HG02642 (cell line): ENCODE measurements at regions not wholly inside any gene's neighbourhood (a gene's known extent, or its start where the extent isn't known, plus 50 kb on each side); places are given as distances from the start of the nearest gene placed in this dataset.
"Not testable (repeated sequence)": the region's sequence is repeated elsewhere in the genome, so short reads cannot be mapped to it uniquely, and the experiment has no call there.

Experiments used
- ATAC-seq: cut with Tn5 transposase; IDR thresholded peaks from one replicate; pipeline ENCODE4 v1.9.1; 2021; ENCODE audit warnings: mild to moderate bottlenecking; ENCODE audit not compliant: unreplicated experiment, poor library complexity

GRCh38 chr7:114293289-114294012 lies 121.2 kb upstream of the FOXP2 start:
- ATAC-seq = no peak

- no peak for ATAC-seq
These were observed 134.7 kb upstream of the FOXP2 start for GRCh38 chr7:114279901-114280300.

- no peak for ATAC-seq
These were observed 141.4 kb upstream of the FOXP2 start for GRCh38 chr7:114273218-114273617.

- ATAC-seq = no peak
These were observed 144.9 kb upstream of the FOXP2 start for GRCh38 chr7:114269714-114270113.

GRCh38 chr7:114267550-114267949 lies 147.1 kb upstream of the FOXP2 start:
- not testable (repeated sequence) for ATAC-seq

GRCh38 chr7:114264023-114264422 lies 150.6 kb upstream of the FOXP2 start:
- ATAC-seq = no peak

- ATAC-seq = no peak
These were observed 151.4 kb upstream of the FOXP2 start for GRCh38 chr7:114263219-114263618.

- no peak for ATAC-seq
These were observed 159.2 kb upstream of the FOXP2 start for GRCh38 chr7:114255404-114255841.

GRCh38 chr7:114243646-114244045 lies 171.0 kb upstream of the FOXP2 start:
- no peak for ATAC-seq

GRCh38 chr7:114242992-114243507 lies 171.6 kb upstream of the FOXP2 start:
- no peak for ATAC-seq

GRCh38 chr7:114229246-114229645 lies 185.4 kb upstream of the FOXP2 start:
- ATAC-seq = no peak

- ATAC-seq = no peak
These were observed 188.8 kb upstream of the FOXP2 start for GRCh38 chr7:114225784-114226183.

GRCh38 chr7:114218283-114218682 lies 196.3 kb upstream of the FOXP2 start:
- ATAC-seq = no peak

GRCh38 chr7:114217026-114217806 lies 197.4 kb upstream of the FOXP2 start:
- no peak for ATAC-seq

GRCh38 chr7:114214466-114214865 lies 200.1 kb upstream of the FOXP2 start:
- no peak for ATAC-seq

GRCh38 chr7:114212721-114213429 lies 201.7 kb upstream of the FOXP2 start:
- ATAC-seq = no peak

- ATAC-seq = no peak
These were observed 204.6 kb upstream of the FOXP2 start for GRCh38 chr7:114209968-114210367.

- ATAC-seq = no peak
These were observed 207.9 kb upstream of the FOXP2 start for GRCh38 chr7:114206688-114207087.

GRCh38 chr7:114196517-114196916 lies 218.1 kb upstream of the FOXP2 start:
- ATAC-seq = no peak

GRCh38 chr7:114190387-114190786 lies 224.2 kb upstream of the FOXP2 start:
- no peak for ATAC-seq
